MM.1S (cell line): ENCODE measurements at regions not wholly inside any gene's neighbourhood (a gene's known extent, or its start where the extent isn't known, plus 50 kb on each side); places are given as distances from the start of the nearest gene placed in this dataset.
"Not testable (repeated sequence)": the region's sequence is repeated elsewhere in the genome, so short reads cannot be mapped to it uniquely, and the experiment has no call there.

Experiments used
- CTCF ChIP-seq: fragments of 300-600 bp; sonication (generic); IDR thresholded peaks from 2 replicates; pipeline ENCODE4 v1.5.1; 2016; ENCODE audit warnings: antibody characterized with exemption, low read length, mixed read lengths
- EZH2 ChIP-seq: fragments of 300-600 bp; sonication (generic); optimal IDR thresholded peaks from 2 replicates; pipeline ENCODE3; 2017; ENCODE audit warnings: low read depth, mild to moderate bottlenecking, antibody characterized with exemption, low read length, mixed read lengths
- EZH2phosphoT487 ChIP-seq: fragments of 300-600 bp; sonication (generic); IDR thresholded peaks from 2 replicates; pipeline ENCODE4 v1.6.1; 2018; ENCODE audit warnings: antibody characterized with exemption, low read length

- TF ChIP-seq CTCF, EZH2, EZH2phosphoT487: not testable (repeated sequence)
Measured at GRCh38 chr2:90293806-90294205, 1602.3 kb downstream of the RPIA start.
